HAP-1 (cell line): ENCODE measurements at regions not wholly inside any gene's neighbourhood (a gene's known extent, or its start where the extent isn't known, plus 50 kb on each side); places are given as distances from the start of the nearest gene placed in this dataset.

Source experiments
- DNase-seq, 2 experiments: peaks; one replicate each; pipeline ENCODE4 v3.0.0-alpha.2; 2016 to 2020; ENCODE audit warnings: low spot score in 2 of 2
- H3K27me3 ChIP-seq: fragments of 250-450 bp; sonication (Bioruptor Pico); 2 replicates; pipeline ENCODE4 v1.5.1; 2020; ENCODE audit warnings: low read depth, mild to moderate bottlenecking, moderate library complexity
- H3K36me3 ChIP-seq: fragments of 250-450 bp; sonication (Bioruptor Pico); replicated peaks from 2 replicates; pipeline ENCODE4 v1.5.1; 2020; ENCODE audit warnings: mild to moderate bottlenecking
- H3K4me1 ChIP-seq: fragments of 250-450 bp; sonication (Bioruptor Pico); 2 replicates; pipeline ENCODE4 v1.5.1; 2020; ENCODE audit warnings: mild to moderate bottlenecking
- H3K4me3 ChIP-seq: fragments of 250-450 bp; sonication (Bioruptor Pico); 2 replicates; pipeline ENCODE4 v1.5.1; 2020; ENCODE audit warnings: mild to moderate bottlenecking, moderate library complexity
- H3K9me3 ChIP-seq: fragments of 250-450 bp; sonication (Bioruptor Pico); 2 replicates; pipeline ENCODE4 v1.5.1; 2020; ENCODE audit warnings: mild to moderate bottlenecking, moderate library complexity
- in situ Hi-C: fragments of 300-500 bp; cut with MboI; formaldehyde crosslinking; loops from 3 replicates; pipeline ENCODE4 v1.14.3; 2020; ENCODE audit warnings: low sequenced_read_pairs, inconsistent platforms, mixed read lengths

- no peaks in the 10 kb centered on the region for H3K9me3 ChIP-seq
- DNase-seq = no peak
- no peak overlapping the region for H3K4me3 ChIP-seq
- no peaks in the 10 kb centered on the region for H3K36me3 ChIP-seq
- H3K4me1 ChIP-seq = no peaks in the 10 kb centered on the region
- in situ Hi-C loops = no loop called here
- no peaks in the 10 kb centered on the region for H3K27me3 ChIP-seq
These were observed 275.2 kb downstream of the PTTG2 start for GRCh38 chr4:38235354-38235753.

GRCh38 chr4:38236003-38236402, 275.8 kb downstream of the PTTG2 start:
- no peaks in the 10 kb centered on the region for H3K36me3 ChIP-seq
- no peaks in the 10 kb centered on the region for H3K27me3 ChIP-seq
- no peak for DNase-seq
- no peak overlapping the region for H3K4me3 ChIP-seq
- in situ Hi-C loops = no loop called here
- H3K9me3 ChIP-seq = no peaks in the 10 kb centered on the region
- no peaks in the 10 kb centered on the region for H3K4me1 ChIP-seq

GRCh38 chr4:38236503-38236902, 276.3 kb downstream of the PTTG2 start:
- no peak for DNase-seq
- in situ Hi-C loops = no loop called here
- H3K4me1 ChIP-seq = no peaks in the 10 kb centered on the region
- no peaks in the 10 kb centered on the region for H3K9me3 ChIP-seq
- no peak overlapping the region for H3K4me3 ChIP-seq
- H3K27me3 ChIP-seq = no peaks in the 10 kb centered on the region
- no peaks in the 10 kb centered on the region for H3K36me3 ChIP-seq

- no peaks in the 10 kb centered on the region for H3K9me3 ChIP-seq
- no peaks in the 10 kb centered on the region for H3K36me3 ChIP-seq
- no peak overlapping the region for H3K4me3 ChIP-seq
- DNase-seq = no peak
- no peaks in the 10 kb centered on the region for H3K4me1 ChIP-seq
- no peaks in the 10 kb centered on the region for H3K27me3 ChIP-seq
- in situ Hi-C loops = no loop called here
These were observed 276.9 kb downstream of the PTTG2 start for GRCh38 chr4:38237139-38237538.

GRCh38 chr4:38241541-38241940, 281.3 kb downstream of the PTTG2 start:
- DNase-seq = no peak
- in situ Hi-C loops = no loop called here
- Histone ChIP-seq H3K36me3 (no peaks in the 10 kb centered on the region), H3K4me3 (no peak overlapping the region), H3K9me3 (no peaks in the 10 kb centered on the region), H3K27me3 (no peaks in the 10 kb centered on the region), H3K4me1 (no peaks in the 10 kb centered on the region)

- Histone ChIP-seq H3K27me3 (no peaks in the 10 kb centered on the region), H3K36me3 (no peaks in the 10 kb centered on the region), H3K4me1 (no peaks in the 10 kb centered on the region), H3K9me3 (no peaks in the 10 kb centered on the region), H3K4me3 (no peak overlapping the region)
- in situ Hi-C loops = no loop called here
- no peak for DNase-seq
These were observed 281.9 kb downstream of the PTTG2 start for GRCh38 chr4:38242101-38242500.

- Histone ChIP-seq H3K27me3 (no peaks in the 10 kb centered on the region), H3K36me3 (no peaks in the 10 kb centered on the region), H3K9me3 (no peaks in the 10 kb centered on the region), H3K4me3 (no peak overlapping the region), H3K4me1 (no peaks in the 10 kb centered on the region)
- DNase-seq = no peak
- in situ Hi-C loops = no loop called here
These were observed 282.7 kb downstream of the PTTG2 start for GRCh38 chr4:38242822-38243387.

GRCh38 chr4:38243388-38244053, 283.3 kb downstream of the PTTG2 start:
- H3K27me3 ChIP-seq = no peaks in the 10 kb centered on the region
- no peak overlapping the region for H3K4me3 ChIP-seq
- no peaks in the 10 kb centered on the region for H3K4me1 ChIP-seq
- H3K9me3 ChIP-seq = no peaks in the 10 kb centered on the region
- in situ Hi-C loops = no loop called here
- H3K36me3 ChIP-seq = no peaks in the 10 kb centered on the region
- DNase-seq = no peak

GRCh38 chr4:38254825-38255224, 294.6 kb downstream of the PTTG2 start:
- H3K9me3 ChIP-seq = no peaks in the 10 kb centered on the region; the same call in 1 of the 2 replicates
- H3K27me3 ChIP-seq = no peaks in the 10 kb centered on the region
- no peaks in the 10 kb centered on the region for H3K36me3 ChIP-seq
- DNase-seq = no peak
- in situ Hi-C loops = no loop called here
- no peak overlapping the region for H3K4me3 ChIP-seq
- H3K4me1 ChIP-seq = no peaks in the 10 kb centered on the region

- in situ Hi-C loops = no loop called here
- H3K27me3 ChIP-seq = no peaks in the 10 kb centered on the region
- DNase-seq = no peak
- H3K9me3 ChIP-seq = no peaks in the 10 kb centered on the region
- H3K36me3 ChIP-seq = no peaks in the 10 kb centered on the region
- H3K4me3 ChIP-seq = no peak overlapping the region
- no peaks in the 10 kb centered on the region for H3K4me1 ChIP-seq
These were observed 295.4 kb downstream of the PTTG2 start for GRCh38 chr4:38255572-38255971.

- Histone ChIP-seq H3K36me3 (no peaks in the 10 kb centered on the region), H3K4me3 (no peak overlapping the region), H3K27me3 (no peaks in the 10 kb centered on the region), H3K9me3 (no peaks in the 10 kb centered on the region), H3K4me1 (no peaks in the 10 kb centered on the region)
- in situ Hi-C loops = no loop called here
- no peak for DNase-seq
These were observed 306.4 kb downstream of the PTTG2 start for GRCh38 chr4:38266616-38267015.

GRCh38 chr4:38268108-38268820, 308.1 kb downstream of the PTTG2 start:
- Histone ChIP-seq H3K9me3 (no peaks in the 10 kb centered on the region), H3K27me3 (no peaks in the 10 kb centered on the region), H3K4me3 (no peak overlapping the region), H3K36me3 (no peaks in the 10 kb centered on the region), H3K4me1 (no peaks in the 10 kb centered on the region)
- no peak for DNase-seq
- in situ Hi-C loops = no loop called here

GRCh38 chr4:38268837-38269236, 308.6 kb downstream of the PTTG2 start:
- in situ Hi-C loops = no loop called here
- DNase-seq = no peak
- H3K4me3 ChIP-seq = no peak overlapping the region

GRCh38 chr4:38273407-38273806, 313.2 kb downstream of the PTTG2 start:
- no peak overlapping the region for H3K4me3 ChIP-seq
- no peaks in the 10 kb centered on the region for H3K9me3 ChIP-seq
- in situ Hi-C loops = no loop called here
- no peaks in the 10 kb centered on the region for H3K4me1 ChIP-seq
- no peak for DNase-seq
- H3K36me3 ChIP-seq = no peaks in the 10 kb centered on the region
- H3K27me3 ChIP-seq = no peaks in the 10 kb centered on the region

More at GRCh38 chr4:38268837-38269236, 308.6 kb downstream of the PTTG2 start:
- Histone ChIP-seq H3K36me3 (no peaks in the 10 kb centered on the region), H3K9me3 (no peaks in the 10 kb centered on the region), H3K27me3 (no peaks in the 10 kb centered on the region), H3K4me1 (no peaks in the 10 kb centered on the region)
